WTC11 (cell line): ENCODE measurements at regions not wholly inside any gene's neighbourhood (a gene's known extent, or its start where the extent isn't known, plus 50 kb on each side); places are given as distances from the start of the nearest gene placed in this dataset.

Source experiments
- ATAC-seq: fragments of 200-7000 bp; cut with Tn5 transposase; 2 replicates; pipeline ENCODE4 v1.10.0; 2021; ENCODE audit warnings: mild to moderate bottlenecking, moderate library complexity
- CTCF ChIA-PET: fragments of 300-600 bp; sonication (Branson Sonifier 250); formaldehyde crosslinking; loops from one replicate; lab custom pipeline; 2021; ENCODE audit warnings: antibody characterized with exemption; lab: Charles Lee
- POLR2A ChIA-PET: fragments of 350-600 bp; sonication (Branson Sonifier 250); formaldehyde crosslinking; loops from one replicate; lab custom pipeline; 2021; ENCODE audit warnings: antibody characterized with exemption; lab: Charles Lee
- DNase-seq: peaks from one replicate; pipeline ENCODE4 v3.0.0; 2021; ENCODE audit warnings: low spot score
- H3K27ac Mint-ChIP-seq: 2 replicates; pipeline ENCODE4 v1.8.0; 2021; ENCODE audit warnings: mixed read lengths
- H3K27me3 Mint-ChIP-seq: 2 replicates; pipeline ENCODE4 v1.8.0; 2021; ENCODE audit warnings: low read depth, mild to moderate bottlenecking, moderate library complexity, mixed read lengths
- H3K36me3 Mint-ChIP-seq: 2 replicates; pipeline ENCODE4 v1.8.0; 2021; ENCODE audit warnings: mixed read lengths
- H3K4me1 Mint-ChIP-seq: 2 replicates; pipeline ENCODE4 v1.8.0; 2022; ENCODE audit warnings: mixed read lengths
- H3K4me3 Mint-ChIP-seq: 2 replicates; pipeline ENCODE4 v1.8.0; 2021; ENCODE audit warnings: mild to moderate bottlenecking, moderate library complexity, mixed read lengths
- H3K9me3 Mint-ChIP-seq: 2 replicates; pipeline ENCODE4 v1.8.0; 2021; ENCODE audit warnings: mixed read lengths
- ARID4B ChIP-seq: sonication (generic); formaldehyde crosslinking; IDR thresholded peaks from 2 replicates; pipeline ENCODE4 v1.8.0; 2023; ENCODE audit warnings: missing genetic modification reagents, mild to moderate bottlenecking, borderline replicate concordance
- CBFB ChIP-seq: sonication (generic); formaldehyde crosslinking; IDR thresholded peaks from 2 replicates; pipeline ENCODE4 v1.8.1; 2022; ENCODE audit warnings: mild to moderate bottlenecking, low read depth, missing genetic modification reagents
- CTCF ChIP-seq: fragments of 200-600 bp; IDR thresholded peaks from 2 replicates; pipeline ENCODE4 v1.8.0; 2022; ENCODE audit warnings: antibody characterized with exemption
- ELF4 ChIP-seq: sonication (generic); formaldehyde crosslinking; IDR thresholded peaks from 2 replicates; pipeline ENCODE4 v1.8.1; 2022; ENCODE audit warnings: low read depth, mild to moderate bottlenecking, moderate library complexity, missing genetic modification reagents
- ETV6 ChIP-seq: sonication (generic); formaldehyde crosslinking; IDR thresholded peaks from 2 replicates; pipeline ENCODE4 v1.8.1; 2022; ENCODE audit warnings: mild to moderate bottlenecking, missing genetic modification reagents
- GRHL2 ChIP-seq: fragments of 250-450 bp; sonication (Bioruptor Pico); IDR thresholded peaks from 2 replicates; pipeline ENCODE4 v1.8.0; 2022; ENCODE audit warnings: mild to moderate bottlenecking, moderate library complexity; ENCODE audit not compliant: insufficient replicate concordance, severe bottlenecking
- GTF2I ChIP-seq: fragments of 250-450 bp; sonication (Bioruptor Pico); conservative IDR thresholded peaks from 2 replicates; pipeline ENCODE4 v1.4.0; 2021; ENCODE audit warnings: mild to moderate bottlenecking
- HMGA2 ChIP-seq: fragments of 250-450 bp; sonication (Bioruptor Pico); IDR thresholded peaks from 2 replicates; pipeline ENCODE4 v1.4.0; 2021; ENCODE audit warnings: mild to moderate bottlenecking, moderate library complexity
- SMAD3 ChIP-seq: sonication (generic); formaldehyde crosslinking; IDR thresholded peaks from 2 replicates; pipeline ENCODE4 v1.8.0; 2022; ENCODE audit warnings: missing genetic modification reagents, mild to moderate bottlenecking, borderline replicate concordance
- TCF7 ChIP-seq: sonication (generic); formaldehyde crosslinking; IDR thresholded peaks from 2 replicates; pipeline ENCODE4 v1.8.0; 2022; ENCODE audit warnings: mild to moderate bottlenecking, low read depth, missing genetic modification reagents, moderate library complexity
- ZNF263 ChIP-seq: sonication (generic); formaldehyde crosslinking; IDR thresholded peaks from 2 replicates; pipeline ENCODE4 v1.8.1; 2022; ENCODE audit warnings: low read depth, mild to moderate bottlenecking, moderate library complexity, missing genetic modification reagents
- ZNF396 ChIP-seq: fragments of 250-450 bp; sonication (Bioruptor Pico); IDR thresholded peaks from 2 replicates; pipeline ENCODE4 v1.8.0; 2021; ENCODE audit warnings: mild to moderate bottlenecking, moderate library complexity, borderline replicate concordance
- ZNF416 ChIP-seq: fragments of 250-450 bp; sonication (Bioruptor Pico); IDR thresholded peaks from 2 replicates; pipeline ENCODE4 v1.9.0; 2021; ENCODE audit warnings: mild to moderate bottlenecking, inconsistent platforms
- TF ChIP-seq, protein P1 (sequence below): sonication (generic); formaldehyde crosslinking; IDR thresholded peaks from 2 replicates; pipeline ENCODE4 v1.8.1; 2022; ENCODE audit warnings: mild to moderate bottlenecking, missing genetic modification reagents, moderate library complexity, borderline replicate concordance
- TF ChIP-seq, protein P2 (sequence below): sonication (generic); formaldehyde crosslinking; IDR thresholded peaks from 2 replicates; pipeline ENCODE4 v1.8.1; 2023; ENCODE audit warnings: mild to moderate bottlenecking, missing genetic modification reagents, borderline replicate concordance
- TF ChIP-seq, protein P3 (sequence below): sonication (generic); formaldehyde crosslinking; IDR thresholded peaks from 2 replicates; pipeline ENCODE4 v1.8.1; 2022; ENCODE audit warnings: missing genetic modification reagents, borderline replicate concordance
- TF ChIP-seq, protein P4 (sequence below): fragments of 250-450 bp; sonication (Bioruptor Pico); conservative IDR thresholded peaks from 2 replicates; pipeline ENCODE4 v1.9.0; 2021; ENCODE audit warnings: mild to moderate bottlenecking

DNA sequence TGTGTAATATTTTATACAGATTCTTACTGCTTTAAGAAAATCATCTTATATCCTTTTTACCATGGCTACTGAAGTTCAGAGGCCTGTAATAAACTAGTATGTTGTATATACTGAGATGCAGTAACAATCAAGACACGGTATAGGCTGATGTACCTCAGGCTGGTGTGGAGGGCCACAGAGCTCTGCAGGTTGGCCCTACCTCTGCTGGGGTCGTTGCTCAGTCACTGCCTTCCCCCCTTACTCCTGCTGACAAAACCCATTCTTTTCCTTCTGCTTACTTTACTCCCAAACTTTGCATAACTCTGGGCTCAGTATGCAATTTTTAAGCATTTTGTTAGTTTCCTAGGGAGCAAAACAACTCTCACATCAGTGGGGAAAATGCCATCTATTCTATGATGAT, 200.1 kb upstream of the FOXP2 start:
- ATAC-seq (peak; percentile 90), DNase-seq (no peak)
- H3K4me1 Mint-ChIP-seq: peaks cover 15% of the 10 kb centered on the region
- peaks cover 5% of the 10 kb centered on the region for H3K9me3 Mint-ChIP-seq
- no peak overlapping the region for H3K27ac Mint-ChIP-seq
- no peak overlapping the region for H3K4me3 Mint-ChIP-seq
- CTCF ChIA-PET: interaction anchor here (0.6 to 1.5 kb wide), 2 partner anchors 38 to 133 kb away, joined by 6 to 7 read pairs; no protein-coding TSS in a partner anchor
- TF ChIP-seq GTF2I (CRISPR knock-in tag) (no peak), ARID4B (CRISPR knock-in tag) (no peak), ZNF263 (CRISPR knock-in tag) (no peak), ZNF416 (no peak), TCF7 (CRISPR knock-in tag) (no peak), GRHL2 (CRISPR knock-in tag) (no peak)
- TF ChIP-seq, protein P1, sequence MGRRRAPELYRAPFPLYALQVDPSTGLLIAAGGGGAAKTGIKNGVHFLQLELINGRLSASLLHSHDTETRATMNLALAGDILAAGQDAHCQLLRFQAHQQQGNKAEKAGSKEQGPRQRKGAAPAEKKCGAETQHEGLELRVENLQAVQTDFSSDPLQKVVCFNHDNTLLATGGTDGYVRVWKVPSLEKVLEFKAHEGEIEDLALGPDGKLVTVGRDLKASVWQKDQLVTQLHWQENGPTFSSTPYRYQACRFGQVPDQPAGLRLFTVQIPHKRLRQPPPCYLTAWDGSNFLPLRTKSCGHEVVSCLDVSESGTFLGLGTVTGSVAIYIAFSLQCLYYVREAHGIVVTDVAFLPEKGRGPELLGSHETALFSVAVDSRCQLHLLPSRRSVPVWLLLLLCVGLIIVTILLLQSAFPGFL (CRISPR knock-in tag): no peak
- TF ChIP-seq, protein P2, sequence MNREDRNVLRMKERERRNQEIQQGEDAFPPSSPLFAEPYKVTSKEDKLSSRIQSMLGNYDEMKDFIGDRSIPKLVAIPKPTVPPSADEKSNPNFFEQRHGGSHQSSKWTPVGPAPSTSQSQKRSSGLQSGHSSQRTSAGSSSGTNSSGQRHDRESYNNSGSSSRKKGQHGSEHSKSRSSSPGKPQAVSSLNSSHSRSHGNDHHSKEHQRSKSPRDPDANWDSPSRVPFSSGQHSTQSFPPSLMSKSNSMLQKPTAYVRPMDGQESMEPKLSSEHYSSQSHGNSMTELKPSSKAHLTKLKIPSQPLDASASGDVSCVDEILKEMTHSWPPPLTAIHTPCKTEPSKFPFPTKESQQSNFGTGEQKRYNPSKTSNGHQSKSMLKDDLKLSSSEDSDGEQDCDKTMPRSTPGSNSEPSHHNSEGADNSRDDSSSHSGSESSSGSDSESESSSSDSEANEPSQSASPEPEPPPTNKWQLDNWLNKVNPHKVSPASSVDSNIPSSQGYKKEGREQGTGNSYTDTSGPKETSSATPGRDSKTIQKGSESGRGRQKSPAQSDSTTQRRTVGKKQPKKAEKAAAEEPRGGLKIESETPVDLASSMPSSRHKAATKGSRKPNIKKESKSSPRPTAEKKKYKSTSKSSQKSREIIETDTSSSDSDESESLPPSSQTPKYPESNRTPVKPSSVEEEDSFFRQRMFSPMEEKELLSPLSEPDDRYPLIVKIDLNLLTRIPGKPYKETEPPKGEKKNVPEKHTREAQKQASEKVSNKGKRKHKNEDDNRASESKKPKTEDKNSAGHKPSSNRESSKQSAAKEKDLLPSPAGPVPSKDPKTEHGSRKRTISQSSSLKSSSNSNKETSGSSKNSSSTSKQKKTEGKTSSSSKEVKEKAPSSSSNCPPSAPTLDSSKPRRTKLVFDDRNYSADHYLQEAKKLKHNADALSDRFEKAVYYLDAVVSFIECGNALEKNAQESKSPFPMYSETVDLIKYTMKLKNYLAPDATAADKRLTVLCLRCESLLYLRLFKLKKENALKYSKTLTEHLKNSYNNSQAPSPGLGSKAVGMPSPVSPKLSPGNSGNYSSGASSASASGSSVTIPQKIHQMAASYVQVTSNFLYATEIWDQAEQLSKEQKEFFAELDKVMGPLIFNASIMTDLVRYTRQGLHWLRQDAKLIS (CRISPR knock-in tag): no peak
- H3K36me3 Mint-ChIP-seq: no peaks in the 10 kb centered on the region
- no peaks in the 10 kb centered on the region for H3K27me3 Mint-ChIP-seq
- POLR2A ChIA-PET: no interaction called here

DNA sequence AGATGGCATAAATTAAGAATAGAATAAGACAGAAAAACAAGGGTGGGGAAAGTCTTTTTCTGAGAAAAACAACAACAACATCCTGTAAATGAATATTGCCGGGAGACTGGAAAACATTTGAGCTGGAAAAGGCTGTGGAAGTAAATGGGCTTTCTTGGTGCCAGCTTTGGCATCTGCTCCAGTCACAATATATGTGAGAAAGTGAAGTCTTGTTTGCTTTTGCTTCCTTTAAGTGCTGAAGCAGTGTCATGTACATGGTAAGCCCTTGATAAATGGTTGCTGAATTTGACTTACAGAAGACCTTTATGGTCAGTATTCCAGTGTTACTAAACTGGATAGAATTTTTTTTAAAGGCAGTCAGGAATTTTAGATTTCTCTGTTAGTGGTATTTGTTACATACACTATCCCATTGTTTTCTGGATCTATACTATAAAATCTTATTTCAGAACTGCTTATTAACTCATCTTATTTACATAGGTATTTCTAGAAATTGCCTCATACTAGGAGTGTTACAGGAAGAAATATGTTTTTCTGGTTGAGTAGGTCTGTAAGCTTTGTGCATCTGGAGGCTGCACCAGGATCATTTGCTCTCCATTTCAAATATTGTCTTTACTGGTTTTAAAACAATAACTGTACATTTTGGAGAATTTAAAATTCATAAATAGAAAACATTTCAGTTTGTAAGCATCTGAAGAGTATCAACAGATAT, 201.7 kb upstream of the FOXP2 start:
- ChIA-PET CTCF (no interaction called here), POLR2A (no interaction called here)
- Mint-ChIP-seq H3K9me3 (peaks cover 17% of the 10 kb centered on the region), H3K27ac (no peak overlapping the region), H3K4me3 (no peak overlapping the region), H3K27me3 (no peaks in the 10 kb centered on the region), H3K36me3 (no peaks in the 10 kb centered on the region), H3K4me1 (peaks cover 15% of the 10 kb centered on the region)
- DNase-seq (no peak), ATAC-seq (no peak)
- TF ChIP-seq, protein P3, sequence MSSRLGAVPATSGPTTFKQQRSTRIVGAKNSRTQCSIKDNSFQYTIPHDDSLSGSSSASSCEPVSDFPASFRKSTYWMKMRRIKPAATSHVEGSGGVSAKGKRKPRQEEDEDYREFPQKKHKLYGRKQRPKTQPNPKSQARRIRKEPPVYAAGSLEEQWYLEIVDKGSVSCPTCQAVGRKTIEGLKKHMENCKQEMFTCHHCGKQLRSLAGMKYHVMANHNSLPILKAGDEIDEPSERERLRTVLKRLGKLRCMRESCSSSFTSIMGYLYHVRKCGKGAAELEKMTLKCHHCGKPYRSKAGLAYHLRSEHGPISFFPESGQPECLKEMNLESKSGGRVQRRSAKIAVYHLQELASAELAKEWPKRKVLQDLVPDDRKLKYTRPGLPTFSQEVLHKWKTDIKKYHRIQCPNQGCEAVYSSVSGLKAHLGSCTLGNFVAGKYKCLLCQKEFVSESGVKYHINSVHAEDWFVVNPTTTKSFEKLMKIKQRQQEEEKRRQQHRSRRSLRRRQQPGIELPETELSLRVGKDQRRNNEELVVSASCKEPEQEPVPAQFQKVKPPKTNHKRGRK: no peak
- TF ChIP-seq ETV6 (CRISPR knock-in tag) (no peak), CTCF (no peak), ZNF396 (CRISPR knock-in tag) (no peak), SMAD3 (CRISPR knock-in tag) (no peak), ELF4 (CRISPR knock-in tag) (no peak), CBFB (CRISPR knock-in tag) (no peak), HMGA2 (CRISPR knock-in tag) (no peak)
- TF ChIP-seq, protein P4, sequence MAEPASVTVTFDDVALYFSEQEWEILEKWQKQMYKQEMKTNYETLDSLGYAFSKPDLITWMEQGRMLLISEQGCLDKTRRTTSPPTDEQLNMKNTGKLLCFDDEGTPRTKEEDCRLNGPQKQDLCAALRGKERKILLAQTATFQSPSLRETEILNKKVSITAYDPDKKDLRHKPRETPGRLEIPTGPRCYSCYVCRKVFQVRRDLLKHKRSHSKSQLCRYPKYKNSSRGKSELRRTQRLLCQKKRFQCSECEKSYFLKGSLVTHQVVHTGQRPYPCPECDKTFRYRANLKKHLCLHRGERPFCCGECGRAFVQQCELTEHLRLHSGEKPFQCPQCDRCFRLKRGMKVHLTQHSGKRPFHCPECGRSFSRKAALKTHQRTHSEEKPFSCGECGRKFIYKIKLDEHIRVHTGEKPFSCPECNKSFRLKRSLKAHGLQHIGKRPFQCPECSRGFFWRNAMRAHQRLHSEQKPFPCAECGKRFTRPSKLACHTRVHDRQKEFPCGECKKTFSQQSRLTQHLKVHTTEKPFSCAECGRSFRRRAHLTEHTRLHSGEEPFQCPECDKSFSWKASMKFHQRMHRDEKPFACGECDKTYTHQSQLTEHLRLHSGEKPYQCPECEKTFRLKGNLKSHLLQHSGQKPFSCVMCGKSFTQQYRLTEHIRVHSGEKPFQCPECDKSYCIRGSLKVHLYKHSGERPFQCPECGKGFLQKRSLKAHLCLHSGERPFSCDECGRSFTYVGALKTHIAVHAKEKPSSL (CRISPR knock-in tag): no peak
